ENCODE measurements at regions not wholly inside any gene's neighbourhood (a gene's known extent, or its start where the extent isn't known, plus 50 kb on each side); places are given as distances from the start of the nearest gene placed in this dataset.

DNA sequence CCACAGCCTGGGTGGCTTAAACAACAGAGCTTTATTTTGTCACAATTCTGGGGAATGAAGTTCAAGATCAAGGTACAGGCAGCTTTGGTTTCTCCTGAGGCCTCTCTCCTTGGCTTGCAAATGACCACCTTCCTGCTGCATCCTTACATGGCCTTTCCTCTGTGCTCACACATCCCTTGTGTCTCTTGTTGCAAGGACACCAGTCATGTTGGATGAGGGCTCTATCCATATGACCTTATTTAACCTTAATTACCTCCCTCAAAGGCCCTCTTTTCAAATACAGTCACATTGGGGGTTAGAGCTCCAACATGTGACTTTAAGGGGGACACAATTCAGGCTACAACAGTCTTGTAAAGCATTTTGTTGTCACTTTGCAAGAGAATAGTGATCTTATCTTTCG is 65.0 kb upstream of the PLXNA4 start:
- TF ChIP-seq POLR2A (IDR thresholded peaks at IDR 0.05) (no peak), POLR2AphosphoS5 (IDR thresholded peaks at IDR 0.05) (no peak), EP300 (IDR thresholded peaks at IDR 0.05) (no peak)
- TF ChIP-seq, protein P1, sequence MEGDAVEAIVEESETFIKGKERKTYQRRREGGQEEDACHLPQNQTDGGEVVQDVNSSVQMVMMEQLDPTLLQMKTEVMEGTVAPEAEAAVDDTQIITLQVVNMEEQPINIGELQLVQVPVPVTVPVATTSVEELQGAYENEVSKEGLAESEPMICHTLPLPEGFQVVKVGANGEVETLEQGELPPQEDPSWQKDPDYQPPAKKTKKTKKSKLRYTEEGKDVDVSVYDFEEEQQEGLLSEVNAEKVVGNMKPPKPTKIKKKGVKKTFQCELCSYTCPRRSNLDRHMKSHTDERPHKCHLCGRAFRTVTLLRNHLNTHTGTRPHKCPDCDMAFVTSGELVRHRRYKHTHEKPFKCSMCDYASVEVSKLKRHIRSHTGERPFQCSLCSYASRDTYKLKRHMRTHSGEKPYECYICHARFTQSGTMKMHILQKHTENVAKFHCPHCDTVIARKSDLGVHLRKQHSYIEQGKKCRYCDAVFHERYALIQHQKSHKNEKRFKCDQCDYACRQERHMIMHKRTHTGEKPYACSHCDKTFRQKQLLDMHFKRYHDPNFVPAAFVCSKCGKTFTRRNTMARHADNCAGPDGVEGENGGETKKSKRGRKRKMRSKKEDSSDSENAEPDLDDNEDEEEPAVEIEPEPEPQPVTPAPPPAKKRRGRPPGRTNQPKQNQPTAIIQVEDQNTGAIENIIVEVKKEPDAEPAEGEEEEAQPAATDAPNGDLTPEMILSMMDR (IDR thresholded peaks at IDR 0.05): no peak
- Histone ChIP-seq H3K4me1 (no peaks in the 10 kb centered on the region), H3K9me3 (no peaks in the 10 kb centered on the region), H3K36me3 (no peaks in the 10 kb centered on the region), H3K4me3 (no peak overlapping the region), H3K27ac (no peak overlapping the region), H3K27me3 (no peaks in the 10 kb centered on the region)
- ATAC-seq (ENCODE audit: low FRiP score in 2 of 2): no peak
- 97% methylated on average over 1 of the region's 1 CpG for WGBS, 2 donors
- no peak for DNase-seq

DNA sequence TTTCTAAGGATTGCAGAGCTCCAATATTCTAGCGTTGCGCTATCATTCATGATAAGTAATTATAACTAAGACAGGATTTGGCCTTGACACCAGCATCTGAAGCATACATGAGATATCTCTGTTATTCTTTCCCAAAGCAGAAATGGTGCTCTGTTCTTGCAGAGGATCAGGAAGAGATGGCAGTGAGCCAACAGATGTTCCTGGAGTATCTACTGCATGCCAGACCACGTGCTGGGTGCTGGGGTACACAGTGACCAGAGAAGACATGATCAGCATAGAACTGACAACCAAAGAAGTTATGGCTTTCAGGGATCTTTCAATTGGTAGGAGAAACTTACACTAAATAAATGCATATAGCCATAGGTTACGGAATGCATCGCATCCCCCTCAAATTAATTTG is 63.7 kb upstream of the PLXNA4 start:
- no peak for ATAC-seq (ENCODE audit: low FRiP score in 2 of 2)
- 81 to 90% methylated on average over 5 of the region's 5 CpGs for WGBS, 2 donors
- H3K27ac ChIP-seq: no peak overlapping the region
- no peaks in the 10 kb centered on the region for H3K27me3 ChIP-seq
- no peak for TF ChIP-seq POLR2AphosphoS5 (IDR thresholded peaks at IDR 0.05)
- no peak overlapping the region for H3K4me3 ChIP-seq
- no peak for DNase-seq
- no peaks in the 10 kb centered on the region for H3K36me3 ChIP-seq
- no peaks in the 10 kb centered on the region for H3K9me3 ChIP-seq
- H3K4me1 ChIP-seq: no peaks in the 10 kb centered on the region

DNA sequence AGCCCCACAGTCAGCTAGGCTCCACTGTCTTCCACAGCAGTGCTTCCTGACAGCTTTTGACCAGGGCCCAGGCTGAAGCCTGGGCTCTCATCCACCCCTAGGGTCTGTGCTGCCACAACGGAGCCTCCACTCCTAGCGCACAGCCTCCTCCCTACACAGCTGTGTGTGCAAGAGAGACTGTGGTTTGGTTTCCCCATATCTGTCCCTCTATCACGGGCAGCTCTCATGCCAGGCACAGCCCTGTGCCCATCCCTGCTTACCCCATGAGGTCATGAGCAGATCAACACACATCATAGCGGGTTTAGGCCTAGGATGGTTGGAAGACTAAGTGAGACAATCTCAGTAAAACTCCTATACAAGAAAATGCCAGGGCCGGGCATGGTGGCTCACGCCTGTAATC is 61.7 kb upstream of the PLXNA4 start:
- Histone ChIP-seq H3K9me3 (no peaks in the 10 kb centered on the region), H3K4me1 (no peaks in the 10 kb centered on the region), H3K36me3 (no peaks in the 10 kb centered on the region), H3K27ac (no peak overlapping the region), H3K4me3 (no peak overlapping the region), H3K27me3 (no peaks in the 10 kb centered on the region)
- DNase-seq (no peak), ATAC-seq (ENCODE audit: low FRiP score in 2 of 2) (no peak)
- WGBS, 2 donors: 84 to 87% methylated on average over 3 to 6 of the region's 6 CpGs
- TF ChIP-seq EP300 (IDR thresholded peaks at IDR 0.05) (no peak), POLR2A (IDR thresholded peaks at IDR 0.05) (no peak), POLR2AphosphoS5 (IDR thresholded peaks at IDR 0.05) (no peak)
- TF ChIP-seq, protein P1 (IDR thresholded peaks at IDR 0.05): no peak

DNA sequence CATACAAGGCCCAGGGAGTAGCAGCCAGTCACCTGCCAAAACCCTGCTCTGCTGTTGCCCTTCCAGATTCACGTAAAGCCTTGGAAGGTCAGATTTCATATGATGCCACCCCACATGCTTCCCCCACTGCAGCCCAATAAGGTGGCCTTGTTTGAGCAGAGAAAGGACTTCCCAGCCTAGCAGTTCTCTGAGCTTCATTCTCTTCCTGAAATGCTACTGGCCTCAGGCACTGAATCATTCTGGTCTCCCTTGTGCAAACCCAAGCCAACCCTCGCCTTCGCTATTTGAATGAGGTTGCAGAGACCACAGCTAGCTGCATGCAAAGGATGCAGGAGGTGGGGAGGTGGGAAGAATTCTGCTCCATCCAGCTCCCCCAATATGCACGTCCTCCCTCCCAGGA is 60.3 kb upstream of the PLXNA4 start:
- TF ChIP-seq, protein P1 (IDR thresholded peaks at IDR 0.05): no peak
- TF ChIP-seq EP300 (IDR thresholded peaks at IDR 0.05) (no peak), POLR2A (IDR thresholded peaks at IDR 0.05) (no peak), POLR2AphosphoS5 (IDR thresholded peaks at IDR 0.05) (no peak)
- DNase-seq (no peak), ATAC-seq (ENCODE audit: low FRiP score in 2 of 2) (no peak)
- Histone ChIP-seq H3K27me3 (no peaks in the 10 kb centered on the region), H3K9me3 (no peaks in the 10 kb centered on the region), H3K4me3 (no peak overlapping the region), H3K27ac (no peak overlapping the region), H3K4me1 (no peaks in the 10 kb centered on the region), H3K36me3 (no peaks in the 10 kb centered on the region)
- 59 to 89% methylated on average over 2 to 4 of the region's 4 CpGs for WGBS, 2 donors

DNA sequence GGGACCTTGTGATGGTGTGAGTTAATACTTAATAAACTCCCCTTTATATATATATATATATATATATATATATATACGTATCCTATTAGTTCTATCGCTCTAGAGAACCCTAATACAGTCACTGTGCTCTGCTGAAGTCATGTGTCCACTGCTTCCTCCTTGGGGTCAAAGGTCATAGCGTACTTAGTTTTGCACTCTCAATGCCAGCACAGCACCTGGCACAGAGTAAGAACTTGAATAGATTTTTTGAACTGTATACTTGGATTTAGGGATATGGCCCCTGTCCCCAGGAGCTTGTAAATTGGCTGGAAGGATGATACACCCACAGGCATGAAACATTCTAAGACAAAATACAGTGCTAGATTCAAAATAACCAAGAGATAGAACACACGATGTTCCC is 58.9 kb upstream of the PLXNA4 start:
- TF ChIP-seq EP300 (IDR thresholded peaks at IDR 0.05) (no peak), POLR2A (IDR thresholded peaks at IDR 0.05) (no peak), POLR2AphosphoS5 (IDR thresholded peaks at IDR 0.05) (no peak)
- TF ChIP-seq, protein P1 (IDR thresholded peaks at IDR 0.05): no peak
- H3K27me3 ChIP-seq: no peaks in the 10 kb centered on the region

More for the DNA sequence above, 58.9 kb upstream of the PLXNA4 start:
- H3K36me3 ChIP-seq: no peaks in the 10 kb centered on the region
- H3K27ac ChIP-seq: no peak overlapping the region
- DNase-seq (no peak), ATAC-seq (ENCODE audit: low FRiP score in 2 of 2) (no peak)
- WGBS, 2 donors: 82 to 88% methylated on average over 4 of the region's 4 CpGs
- H3K9me3 ChIP-seq: no peaks in the 10 kb centered on the region
- H3K4me1 ChIP-seq: no peaks in the 10 kb centered on the region
- H3K4me3 ChIP-seq: no peak overlapping the region

All from upper lobe of left lung (tissue), 6 donors.